OCI-LY1 (cell line): ENCODE measurements at regions not wholly inside any gene's neighbourhood (a gene's known extent, or its start where the extent isn't known, plus 50 kb on each side); places are given as distances from the start of the nearest gene placed in this dataset.

Experiments
- H2AFZ ChIP-seq: fragments of 200-600 bp; sonication (generic), shearing (Covaris generic); 2 replicates; pipeline ENCODE4 v1.6.0; 2014; ENCODE audit warnings: antibody characterized with exemption, mild to moderate bottlenecking, low read length
- H3F3A ChIP-seq: fragments of 200-600 bp; sonication (generic), shearing (Covaris generic); 2 replicates; pipeline ENCODE4 v1.6.0; 2014; ENCODE audit warnings: mild to moderate bottlenecking, antibody characterized with exemption, low read length, moderate library complexity; ENCODE audit not compliant: insufficient read depth
- H3K27ac ChIP-seq: fragments of 200-600 bp; sonication (generic); 2 replicates; pipeline ENCODE4 v1.5.1; 2014; ENCODE audit warnings: low read length, mixed run types, mild to moderate bottlenecking, low read depth; ENCODE audit not compliant: poor library complexity, severe bottlenecking
- H3K27me3 ChIP-seq: fragments of 200-600 bp; sonication (generic); 2 replicates; pipeline ENCODE4 v1.6.0; 2014; ENCODE audit warnings: antibody characterized with exemption, mild to moderate bottlenecking, low read length, moderate library complexity; ENCODE audit not compliant: insufficient read depth
- H3K36me3 ChIP-seq: fragments of 200-600 bp; sonication (generic); 2 replicates; pipeline ENCODE4 v1.6.1; 2014; ENCODE audit warnings: mild to moderate bottlenecking, antibody characterized with exemption, low read length, moderate library complexity, mixed read lengths; ENCODE audit not compliant: insufficient read depth
- H3K4me1 ChIP-seq: fragments of 200-600 bp; sonication (generic); 2 replicates; pipeline ENCODE4 v1.5.1; 2014; ENCODE audit warnings: mild to moderate bottlenecking, low read length, moderate library complexity; ENCODE audit not compliant: insufficient read depth, severe bottlenecking
- H3K4me2 ChIP-seq: fragments of 200-600 bp; sonication (generic), shearing (Covaris generic); 2 replicates; pipeline ENCODE4 v1.6.1; 2014; ENCODE audit warnings: low read length
- H3K4me3 ChIP-seq: fragments of 200-600 bp; sonication (generic); 2 replicates; pipeline ENCODE4 v1.5.1; 2014; ENCODE audit warnings: low read length, low read depth, mild to moderate bottlenecking, mixed read lengths; ENCODE audit not compliant: poor library complexity, severe bottlenecking
- H3K79me2 ChIP-seq: fragments of 200-600 bp; shearing (Covaris generic); 2 replicates; pipeline ENCODE4 v1.6.1; 2016; ENCODE audit warnings: mixed run types, low read length, mixed read lengths; ENCODE audit not compliant: insufficient read depth
- H3K9ac ChIP-seq: fragments of 200-600 bp; sonication (generic), shearing (Covaris generic); 2 replicates; pipeline ENCODE4 v1.6.1; 2014; ENCODE audit warnings: mild to moderate bottlenecking, low read length, mixed read lengths
- H3K9me2 ChIP-seq: fragments of 200-600 bp; sonication (generic), shearing (Covaris generic); 2 replicates; pipeline ENCODE4 v1.6.1; 2014; ENCODE audit warnings: low read depth, mild to moderate bottlenecking, low read length, mixed read lengths
- H3K9me3 ChIP-seq: fragments of 200-600 bp; shearing (Covaris generic); 2 replicates; pipeline ENCODE4 v1.6.1; 2014; ENCODE audit warnings: low read length, mixed read lengths
- H4K20me1 ChIP-seq: fragments of 200-600 bp; sonication (generic), shearing (Covaris generic); 2 replicates; pipeline ENCODE4 v1.6.0; 2016; ENCODE audit warnings: mild to moderate bottlenecking, low read length; ENCODE audit not compliant: insufficient read depth
- CTCF ChIP-seq: fragments of 200-600 bp; sonication (generic), shearing (Covaris generic); IDR thresholded peaks from 2 replicates; pipeline ENCODE4 v1.5.1; 2017; ENCODE audit warnings: mild to moderate bottlenecking, antibody characterized with exemption, low read length, moderate library complexity, mixed read lengths
- EZH2 ChIP-seq: fragments of 200-600 bp; sonication (generic), shearing (Covaris generic); IDR thresholded peaks from 2 replicates; pipeline ENCODE4 v1.8.0; 2017; ENCODE audit warnings: borderline replicate concordance, mixed run types, mild to moderate bottlenecking, antibody characterized with exemption, low read length, moderate library complexity, mixed read lengths

- no peaks in the 10 kb centered on the region for H3K9me2 ChIP-seq
- H3K79me2 ChIP-seq: no peaks in the 10 kb centered on the region
- H2AFZ ChIP-seq: no peak overlapping the region
- no peaks in the 10 kb centered on the region for H3F3A ChIP-seq
- H3K27ac ChIP-seq: no peak overlapping the region
- no peak overlapping the region for H3K4me2 ChIP-seq
- H3K36me3 ChIP-seq: no peaks in the 10 kb centered on the region
- no peaks in the 10 kb centered on the region for H3K4me1 ChIP-seq
- no peaks in the 10 kb centered on the region for H3K27me3 ChIP-seq
- no peaks in the 10 kb centered on the region for H3K9me3 ChIP-seq
- H4K20me1 ChIP-seq: no peaks in the 10 kb centered on the region
- no peak overlapping the region for H3K9ac ChIP-seq
- TF ChIP-seq EZH2: no peak
- no peak for TF ChIP-seq CTCF
- H3K4me3 ChIP-seq: no peak overlapping the region
These were observed 614.6 kb upstream of the ATP2B1 start for GRCh38 chr12:90323217-90323616.

GRCh38 chr12:90322006-90322405 lies 613.4 kb upstream of the ATP2B1 start:
- no peak overlapping the region for H3K4me3 ChIP-seq
- no peaks in the 10 kb centered on the region for H3K9me2 ChIP-seq
- no peaks in the 10 kb centered on the region for H3K79me2 ChIP-seq
- H3K9ac ChIP-seq: no peak overlapping the region
- H3K27me3 ChIP-seq: no peaks in the 10 kb centered on the region
- no peaks in the 10 kb centered on the region for H3K9me3 ChIP-seq
- H3K4me1 ChIP-seq: no peaks in the 10 kb centered on the region
- H3F3A ChIP-seq: no peaks in the 10 kb centered on the region
- TF ChIP-seq EZH2 (no peak), CTCF (no peak)
- H3K36me3 ChIP-seq: no peaks in the 10 kb centered on the region
- H4K20me1 ChIP-seq: no peaks in the 10 kb centered on the region
- no peak overlapping the region for H3K4me2 ChIP-seq
- no peak overlapping the region for H3K27ac ChIP-seq
- no peak overlapping the region for H2AFZ ChIP-seq

DNA sequence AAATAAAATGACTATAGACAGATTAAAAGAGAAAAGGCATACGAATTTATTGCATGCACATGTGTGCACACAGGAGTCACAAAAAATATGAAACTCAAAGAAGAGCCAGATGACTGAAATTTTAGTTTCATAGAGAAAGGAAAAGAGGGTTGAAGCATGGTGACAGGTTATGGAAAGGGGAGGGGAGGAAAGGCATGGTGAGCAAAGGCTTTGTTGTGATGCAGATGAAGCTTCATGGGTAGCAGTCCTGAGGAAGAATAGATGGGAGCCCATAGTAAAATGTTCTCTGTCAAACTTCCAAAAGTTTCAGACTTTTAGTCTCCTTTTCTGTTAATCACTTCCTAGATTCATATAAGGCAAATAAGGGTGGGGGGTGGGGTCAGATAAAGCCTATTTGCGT lies 612.7 kb upstream of the ATP2B1 start:
- Histone ChIP-seq H3K27me3 (no peaks in the 10 kb centered on the region), H3K79me2 (no peaks in the 10 kb centered on the region), H3K4me1 (no peaks in the 10 kb centered on the region), H3K4me3 (no peak overlapping the region), H3K9ac (no peak overlapping the region), H3K9me2 (no peaks in the 10 kb centered on the region), H2AFZ (no peak overlapping the region), H3F3A (no peaks in the 10 kb centered on the region), H3K27ac (no peak overlapping the region), H3K9me3 (no peaks in the 10 kb centered on the region), H3K4me2 (no peak overlapping the region), H4K20me1 (no peaks in the 10 kb centered on the region), H3K36me3 (no peaks in the 10 kb centered on the region)
- TF ChIP-seq EZH2 (no peak), CTCF (no peak)
